ENCODE measurements at regions not wholly inside any gene's neighbourhood (a gene's known extent, or its start where the extent isn't known, plus 50 kb on each side); places are given as distances from the start of the nearest gene placed in this dataset.
A peak's percentile ranks its signal among the peaks of the same experiment; 100 is the strongest.

DNA sequence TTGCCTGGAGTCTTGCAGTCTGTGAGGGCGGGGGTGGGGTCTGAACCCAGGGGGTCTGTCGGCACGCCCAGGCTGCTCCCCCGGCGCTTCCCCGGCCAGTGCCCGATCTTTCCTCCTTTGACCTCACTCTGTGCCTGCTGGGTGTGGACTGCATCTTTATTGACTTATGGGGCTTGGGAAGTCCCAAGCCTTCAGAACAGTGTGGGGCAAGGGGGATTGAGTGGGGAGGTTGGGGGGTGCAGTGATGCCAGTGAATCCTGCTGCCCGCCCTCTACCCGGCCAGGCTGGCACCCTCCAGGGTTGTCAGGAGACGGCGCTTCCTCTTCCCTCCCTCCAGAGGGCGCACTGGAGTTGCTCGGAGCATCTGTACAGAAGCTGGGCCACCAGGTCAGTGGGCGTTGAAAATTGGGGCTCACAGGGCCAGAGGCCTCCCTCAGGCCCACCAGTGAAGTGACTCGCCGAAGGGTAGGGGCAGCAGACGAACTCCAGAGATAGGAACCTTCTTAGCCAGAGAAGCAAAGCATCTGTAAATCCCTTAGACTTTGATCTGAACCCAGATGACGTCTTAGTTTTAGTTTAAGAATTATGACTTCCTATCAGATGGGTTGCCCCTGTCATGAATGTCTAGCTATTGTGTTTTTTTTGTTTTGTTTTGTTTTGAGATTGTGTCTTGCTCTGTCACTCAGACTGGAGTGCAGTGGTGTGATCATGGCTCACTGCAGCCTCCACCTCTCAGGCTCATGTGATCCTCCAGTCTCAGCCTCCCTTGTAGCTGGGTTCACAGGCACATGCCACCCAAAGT lies 184.8 kb upstream of the CIBAR2 start:
- Histone ChIP-seq H3K4me3 (ENCODE audit: low read depth, low read length) (no peak overlapping the region), H3K27me3 (ENCODE audit: control insufficient read depth, insufficient read depth, low read length) (no peaks in the 10 kb centered on the region), H3K36me3 (ENCODE audit: control insufficient read depth, insufficient read depth, low read length) (peaks cover 2% of the 10 kb centered on the region)
- CTCF ChIA-PET, result interaction anchor here (0.6 to 2.9 kb wide), 19 partner anchors 9 to 421 kb away, joined by 3 to 31 read pairs (median 4); no protein-coding TSS in a partner anchor
- DNase-seq (ENCODE audit: low read depth), result no peak
- POLR2A ChIA-PET, result no interaction called here
- TF ChIP-seq, protein P1, sequence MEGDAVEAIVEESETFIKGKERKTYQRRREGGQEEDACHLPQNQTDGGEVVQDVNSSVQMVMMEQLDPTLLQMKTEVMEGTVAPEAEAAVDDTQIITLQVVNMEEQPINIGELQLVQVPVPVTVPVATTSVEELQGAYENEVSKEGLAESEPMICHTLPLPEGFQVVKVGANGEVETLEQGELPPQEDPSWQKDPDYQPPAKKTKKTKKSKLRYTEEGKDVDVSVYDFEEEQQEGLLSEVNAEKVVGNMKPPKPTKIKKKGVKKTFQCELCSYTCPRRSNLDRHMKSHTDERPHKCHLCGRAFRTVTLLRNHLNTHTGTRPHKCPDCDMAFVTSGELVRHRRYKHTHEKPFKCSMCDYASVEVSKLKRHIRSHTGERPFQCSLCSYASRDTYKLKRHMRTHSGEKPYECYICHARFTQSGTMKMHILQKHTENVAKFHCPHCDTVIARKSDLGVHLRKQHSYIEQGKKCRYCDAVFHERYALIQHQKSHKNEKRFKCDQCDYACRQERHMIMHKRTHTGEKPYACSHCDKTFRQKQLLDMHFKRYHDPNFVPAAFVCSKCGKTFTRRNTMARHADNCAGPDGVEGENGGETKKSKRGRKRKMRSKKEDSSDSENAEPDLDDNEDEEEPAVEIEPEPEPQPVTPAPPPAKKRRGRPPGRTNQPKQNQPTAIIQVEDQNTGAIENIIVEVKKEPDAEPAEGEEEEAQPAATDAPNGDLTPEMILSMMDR (IDR thresholded peaks at IDR 0.05; ENCODE audit: insufficient read depth, low read depth, low read length), result peak; percentile 86

DNA sequence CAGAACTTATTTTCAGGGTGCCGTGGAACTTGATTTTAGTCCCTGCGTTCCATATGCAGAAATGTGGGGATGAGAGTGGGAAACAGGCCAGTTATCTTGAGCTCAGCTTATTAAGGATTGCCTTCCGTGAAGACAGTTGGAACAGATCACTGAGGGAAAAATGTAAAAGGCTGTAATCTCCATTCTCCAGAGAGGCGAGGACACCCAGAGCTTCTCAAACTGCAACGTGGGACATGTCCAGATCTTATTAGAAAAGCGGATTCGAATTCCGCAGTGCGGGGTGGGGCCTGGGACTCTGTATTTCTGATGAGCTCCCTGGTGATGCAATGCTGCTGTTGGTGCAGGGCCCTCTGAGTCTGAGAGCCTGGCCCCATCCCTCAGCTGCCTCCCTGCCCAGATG lies 185.6 kb upstream of the CIBAR2 start:
- ChIA-PET CTCF (interaction anchor here (0.9 to 2.9 kb wide), 14 partner anchors 9 to 420 kb away, joined by 3 to 31 read pairs (median 4); no protein-coding TSS in a partner anchor), POLR2A (no interaction called here)
- H3K36me3 ChIP-seq (ENCODE audit: control insufficient read depth, insufficient read depth, low read length), result peaks cover 2% of the 10 kb centered on the region
- no peak for DNase-seq (ENCODE audit: low read depth)
- TF ChIP-seq, protein P1 (IDR thresholded peaks at IDR 0.05; ENCODE audit: insufficient read depth, low read depth, low read length), result no peak
- no peaks in the 10 kb centered on the region for H3K27me3 ChIP-seq (ENCODE audit: control insufficient read depth, insufficient read depth, low read length)
- no peak overlapping the region for H3K4me3 ChIP-seq (ENCODE audit: low read depth, low read length)

DNA sequence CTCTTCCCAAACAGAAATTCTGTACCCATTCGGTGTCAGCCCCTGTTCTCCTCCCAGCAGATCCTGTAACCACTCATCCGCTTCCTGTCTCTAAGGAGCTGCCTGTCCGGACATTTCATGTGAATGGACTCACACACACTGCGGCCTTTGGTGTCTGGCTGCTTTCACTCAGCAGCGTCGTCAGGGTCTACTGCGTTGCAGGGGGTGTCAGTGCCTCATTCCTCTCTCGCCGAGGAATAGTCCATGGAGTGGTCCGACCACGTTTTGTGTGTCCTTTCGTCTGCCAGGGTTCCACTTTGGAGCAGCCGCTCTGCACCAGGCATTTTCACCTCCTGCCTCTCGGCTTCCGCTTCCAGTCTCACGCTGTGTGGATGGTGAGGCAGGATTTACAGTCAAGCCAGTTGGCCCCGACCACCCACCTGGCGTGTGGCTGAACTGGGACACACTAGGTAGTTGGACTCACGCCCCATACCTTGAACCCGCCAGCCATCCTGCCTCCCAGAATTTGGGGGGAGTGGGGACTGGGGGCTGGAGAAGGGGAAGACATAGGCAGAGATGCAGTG lies 188.2 kb upstream of the CIBAR2 start:
- ChIA-PET POLR2A (no interaction called here), CTCF (interaction anchor here (0.5 to 1.2 kb wide), 4 partner anchors 13 to 214 kb away, joined by 3 to 4 read pairs (median 3); no protein-coding TSS in a partner anchor)
- no peak for DNase-seq (ENCODE audit: low read depth)
- peaks cover 2% of the 10 kb centered on the region; the same call in 1 of the 2 replicates for H3K36me3 ChIP-seq (ENCODE audit: control insufficient read depth, insufficient read depth, low read length)
- no peak overlapping the region for H3K4me3 ChIP-seq (ENCODE audit: low read depth, low read length)
- TF ChIP-seq, protein P1 (IDR thresholded peaks at IDR 0.05; ENCODE audit: insufficient read depth, low read depth, low read length), result no peak
- no peaks in the 10 kb centered on the region for H3K27me3 ChIP-seq (ENCODE audit: control insufficient read depth, insufficient read depth, low read length)

DNA sequence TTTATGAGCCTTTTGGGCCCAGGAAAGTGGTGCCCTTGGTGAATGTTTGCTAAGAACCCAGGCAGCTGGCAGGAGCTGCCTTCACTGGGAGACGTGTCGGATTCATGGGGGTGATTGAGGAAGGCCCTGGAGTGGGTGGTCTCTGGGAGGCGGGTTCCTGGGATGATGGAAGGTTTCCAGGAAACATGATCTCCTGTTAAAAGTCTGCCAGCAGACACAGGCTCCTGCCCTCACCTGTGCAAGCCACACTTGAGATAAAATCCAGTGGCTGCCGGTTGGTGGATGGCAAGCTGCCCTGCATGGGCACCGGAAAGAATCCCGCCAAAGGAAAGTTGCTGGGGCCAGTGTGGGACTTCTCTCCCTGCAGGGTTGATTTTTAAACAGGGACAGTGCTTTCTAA lies 189.0 kb upstream of the CIBAR2 start:
- TF ChIP-seq, protein P1 (IDR thresholded peaks at IDR 0.05; ENCODE audit: insufficient read depth, low read depth, low read length), result no peak
- no peaks in the 10 kb centered on the region for H3K27me3 ChIP-seq (ENCODE audit: control insufficient read depth, insufficient read depth, low read length)
- no peak for DNase-seq (ENCODE audit: low read depth)
- ChIA-PET POLR2A (no interaction called here), CTCF (interaction anchor here (1.0 kb wide), 1 partner anchor 14 kb away, joined by 3 read pairs; no protein-coding TSS in a partner anchor)
- no peak overlapping the region for H3K4me3 ChIP-seq (ENCODE audit: low read depth, low read length)
- H3K36me3 ChIP-seq (ENCODE audit: control insufficient read depth, insufficient read depth, low read length), result no peaks in the 10 kb centered on the region; the same call in 1 of the 2 replicates

Measured in BJ (cell line).